Mesodermal cell (in vitro differentiated cells): ENCODE measurements at regions not wholly inside any gene's neighbourhood (a gene's known extent, or its start where the extent isn't known, plus 50 kb on each side); places are given as distances from the start of the nearest gene placed in this dataset.

Experiments
- H3K27ac ChIP-seq: 2 replicates; pipeline ENCODE4 v1.7.0; 2013; ENCODE audit warnings: mild to moderate bottlenecking, low read depth, low read length, moderate library complexity; ENCODE audit not compliant: severe bottlenecking
- H3K36me3 ChIP-seq: 2 replicates; pipeline ENCODE4 v1.7.1; 2013; ENCODE audit warnings: mild to moderate bottlenecking, low read length, moderate library complexity; ENCODE audit not compliant: control insufficient read depth, insufficient read depth
- H3K4me1 ChIP-seq: one replicate; pipeline ENCODE4 v1.7.1; 2013; ENCODE audit warnings: mild to moderate bottlenecking, low read length; ENCODE audit not compliant: insufficient read depth, control insufficient read depth, poor library complexity, severe bottlenecking
- H3K4me3 ChIP-seq: 2 replicates; pipeline ENCODE4 v1.7.0; 2013; ENCODE audit warnings: low read length, control low read depth, mild to moderate bottlenecking; ENCODE audit not compliant: insufficient read depth, poor library complexity, severe bottlenecking; ENCODE audit errors: extremely low read depth
- H3K9me3 ChIP-seq: 2 replicates; pipeline ENCODE4 v1.7.1; 2013; ENCODE audit warnings: mild to moderate bottlenecking, low read length, moderate library complexity; ENCODE audit not compliant: control insufficient read depth
- WGBS, 2 experiments: methylation state at CpG; one replicate each; pipeline ENCODE4 v1.1.5; 2013; ENCODE audit warnings: missing lambda C conversion rate in 2 of 2; ENCODE audit not compliant: insufficient coverage in 2 of 2; 5-methylcytosine and 5-hydroxymethylcytosine counted together

DNA sequence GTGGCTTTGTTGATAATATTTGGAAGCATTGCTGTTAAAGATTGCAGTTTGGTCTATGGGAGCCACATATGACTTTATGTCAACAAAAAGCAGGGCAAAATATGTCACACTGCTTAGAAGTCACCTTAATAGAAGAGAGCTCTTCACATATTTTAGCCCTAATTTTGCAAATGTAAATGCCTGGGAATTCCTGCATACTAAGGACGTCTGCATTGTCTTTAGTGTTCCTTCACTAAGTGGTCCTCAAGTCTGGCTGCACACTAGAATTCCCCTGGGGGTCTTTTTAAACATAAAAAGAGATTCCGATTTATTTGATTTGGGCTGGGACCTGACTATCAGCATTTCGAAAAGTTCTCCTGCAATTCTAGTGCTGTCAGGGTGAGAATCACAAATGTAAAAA, 495.1 kb upstream of the FAM241A start:
- Histone ChIP-seq H3K4me3 (no peak overlapping the region), H3K4me1 (peaks cover 4% of the 10 kb centered on the region), H3K36me3 (no peaks in the 10 kb centered on the region), H3K27ac (no peak overlapping the region), H3K9me3 (no peaks in the 10 kb centered on the region)
- WGBS, 2 experiments = 46 to 54% methylated on average over 2 to 3 of the region's 3 CpGs

DNA sequence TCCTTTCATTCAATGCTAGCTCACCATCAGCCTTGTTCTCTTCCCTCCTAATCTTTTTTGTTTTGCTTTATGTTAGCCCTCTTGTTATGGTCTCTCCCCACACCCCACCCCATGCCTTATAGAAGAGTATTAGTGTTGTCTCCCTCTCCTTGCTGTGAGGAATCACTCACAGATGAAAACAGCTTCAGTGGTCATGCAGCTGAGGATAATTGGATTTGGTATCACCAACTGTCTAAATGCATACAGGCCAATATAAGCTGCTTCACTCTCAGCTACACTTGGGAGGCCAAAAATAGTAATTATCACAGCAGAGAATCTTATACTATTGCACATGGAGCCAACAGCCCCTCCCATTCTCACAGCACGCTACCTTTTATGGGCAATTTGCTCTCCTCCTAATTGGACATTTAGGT, 494.6 kb upstream of the FAM241A start:
- no peaks in the 10 kb centered on the region for H3K36me3 ChIP-seq
- no peak overlapping the region for H3K4me3 ChIP-seq
- no peaks in the 10 kb centered on the region for H3K9me3 ChIP-seq
- H3K4me1 ChIP-seq = peaks cover 4% of the 10 kb centered on the region
- H3K27ac ChIP-seq = no peak overlapping the region
- 67 to 88% methylated on average over 1 of the region's 1 CpG for WGBS, 2 experiments

DNA sequence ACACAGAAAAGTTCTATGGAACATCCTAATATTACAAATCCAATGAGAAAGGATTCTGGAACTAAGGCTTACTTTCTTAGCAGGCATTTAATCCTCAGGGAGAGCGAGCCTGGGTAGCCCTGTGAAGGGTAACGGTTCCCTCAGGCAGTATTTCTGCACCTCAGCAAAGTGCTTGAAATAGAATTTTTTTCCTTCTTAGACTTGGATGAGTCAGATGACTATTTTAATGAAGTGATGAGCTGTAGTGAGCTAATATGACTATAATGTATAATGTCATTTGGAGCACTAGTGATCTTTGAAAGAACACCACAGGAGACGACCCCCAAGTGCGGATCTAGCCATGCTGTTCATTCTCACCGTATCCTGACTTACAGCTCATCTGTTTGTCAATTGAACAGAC, 493.0 kb upstream of the FAM241A start:
- Histone ChIP-seq H3K27ac (no peak overlapping the region), H3K9me3 (no peaks in the 10 kb centered on the region), H3K36me3 (no peaks in the 10 kb centered on the region), H3K4me3 (no peak overlapping the region), H3K4me1 (peaks cover 4% of the 10 kb centered on the region)
- 95 to 98% methylated on average over 3 to 5 of the region's 5 CpGs for WGBS, 2 experiments

DNA sequence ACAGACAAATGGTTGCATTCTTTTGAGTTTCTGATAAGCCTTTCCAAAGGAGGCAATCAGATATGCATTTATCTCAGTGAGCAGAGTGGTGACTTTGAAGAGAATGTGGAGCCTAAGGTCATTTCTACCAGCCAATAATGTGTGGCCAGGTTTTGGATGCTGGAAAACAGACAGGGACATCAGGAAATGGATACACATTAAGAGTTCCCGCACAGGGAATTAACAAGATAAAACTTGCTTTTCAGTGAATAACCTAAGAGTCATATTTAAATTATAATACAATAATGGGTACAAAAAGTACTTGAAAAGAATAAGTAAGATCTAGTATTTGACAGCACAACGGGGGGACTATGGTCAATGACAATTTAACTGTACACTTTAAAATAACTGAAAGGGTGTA, 492.3 kb upstream of the FAM241A start:
- no CpG with 5 or more reads among the region's 2 CpGs for WGBS, 2 experiments
- no peak overlapping the region for H3K27ac ChIP-seq
- H3K9me3 ChIP-seq = no peaks in the 10 kb centered on the region
- peaks cover 4% of the 10 kb centered on the region for H3K4me1 ChIP-seq
- no peaks in the 10 kb centered on the region for H3K36me3 ChIP-seq
- no peak overlapping the region for H3K4me3 ChIP-seq

DNA sequence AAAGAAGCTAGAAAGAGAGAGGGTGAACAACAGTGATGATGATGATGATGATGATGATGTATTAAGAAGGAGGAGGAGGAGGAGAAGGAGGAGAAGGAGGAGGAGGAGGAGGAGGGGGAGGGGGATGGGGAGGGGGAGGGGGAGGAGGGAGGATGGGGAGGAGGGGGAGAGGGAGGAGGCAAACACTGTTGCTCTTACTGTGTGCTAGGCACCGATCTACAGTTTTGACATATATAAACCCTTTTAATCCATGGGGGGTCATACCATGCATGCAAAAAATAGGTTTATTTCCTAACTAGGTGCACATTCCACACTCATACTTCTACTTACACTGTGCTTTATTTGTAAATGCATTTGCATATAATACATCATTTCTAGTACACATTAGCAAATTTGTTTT, 482.8 kb upstream of the FAM241A start:
- Histone ChIP-seq H3K36me3 (no peaks in the 10 kb centered on the region), H3K4me3 (no peak overlapping the region), H3K4me1 (no peaks in the 10 kb centered on the region), H3K9me3 (no peaks in the 10 kb centered on the region), H3K27ac (no peak overlapping the region)
- no CpG with 5 or more reads among the region's 1 CpG for WGBS, 2 experiments

DNA sequence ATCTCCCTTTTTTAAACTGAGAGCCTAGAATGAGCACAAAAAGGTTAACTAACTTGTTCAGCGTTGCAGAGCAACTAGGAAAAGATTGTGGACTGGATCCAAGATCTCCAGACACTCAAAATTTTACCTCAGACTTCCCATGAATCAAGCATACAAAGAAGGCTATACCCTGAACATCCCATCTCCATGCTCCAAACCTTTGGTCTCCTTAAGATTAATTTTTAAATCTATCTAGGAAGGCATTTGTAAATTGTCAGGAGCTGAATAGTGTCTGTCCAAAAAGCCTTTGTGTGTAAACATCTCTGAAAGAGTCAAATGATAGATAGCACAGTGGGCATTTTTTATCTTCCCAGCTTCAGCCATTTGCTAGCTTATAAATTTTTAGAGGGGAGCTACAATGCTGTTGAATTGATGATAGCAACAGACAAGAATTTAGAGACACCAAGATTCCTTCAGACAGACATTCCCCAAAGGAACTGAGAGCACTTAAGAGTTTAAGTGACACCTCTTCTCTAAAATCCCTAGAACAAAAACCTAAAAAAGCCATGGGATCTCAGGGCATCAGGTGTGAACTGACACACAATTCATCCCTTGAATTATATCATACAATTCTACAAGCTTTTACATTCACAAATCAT, 480.8 kb upstream of the FAM241A start:
- Histone ChIP-seq H3K9me3 (no peaks in the 10 kb centered on the region), H3K27ac (no peak overlapping the region), H3K4me3 (no peak overlapping the region), H3K4me1 (no peaks in the 10 kb centered on the region), H3K36me3 (no peaks in the 10 kb centered on the region)
- WGBS, 2 experiments = 63 to 100% methylated on average over 1 of the region's 1 CpG

DNA sequence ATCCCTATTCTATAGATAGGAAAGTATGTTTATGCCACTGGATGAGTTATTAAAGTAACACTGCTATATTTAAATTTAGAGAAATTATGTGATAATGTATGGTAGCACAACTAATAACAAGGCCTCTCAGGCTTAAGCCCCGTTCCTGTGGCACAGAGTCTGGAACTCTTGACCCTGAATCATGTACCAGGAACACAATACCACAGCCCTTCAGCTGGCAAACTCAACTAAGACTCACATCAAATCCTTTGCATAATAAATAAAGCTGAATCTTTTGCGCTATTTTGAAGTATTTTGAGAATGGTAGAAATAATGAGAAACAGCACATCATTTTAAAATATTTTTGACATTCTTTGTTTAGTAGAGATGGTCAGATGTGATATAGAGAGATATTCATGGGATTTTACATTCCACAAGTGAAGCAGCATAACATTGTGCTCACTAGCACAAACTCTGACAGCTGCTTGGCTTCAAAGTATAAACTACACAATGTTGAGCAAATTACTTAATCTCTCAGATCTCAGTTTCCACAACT, 478.4 kb upstream of the FAM241A start:
- Histone ChIP-seq H3K4me3 (no peak overlapping the region), H3K9me3 (no peaks in the 10 kb centered on the region), H3K27ac (no peak overlapping the region), H3K4me1 (no peaks in the 10 kb centered on the region), H3K36me3 (no peaks in the 10 kb centered on the region)
- no CpG with 5 or more reads among the region's 2 CpGs for WGBS, 2 experiments

DNA sequence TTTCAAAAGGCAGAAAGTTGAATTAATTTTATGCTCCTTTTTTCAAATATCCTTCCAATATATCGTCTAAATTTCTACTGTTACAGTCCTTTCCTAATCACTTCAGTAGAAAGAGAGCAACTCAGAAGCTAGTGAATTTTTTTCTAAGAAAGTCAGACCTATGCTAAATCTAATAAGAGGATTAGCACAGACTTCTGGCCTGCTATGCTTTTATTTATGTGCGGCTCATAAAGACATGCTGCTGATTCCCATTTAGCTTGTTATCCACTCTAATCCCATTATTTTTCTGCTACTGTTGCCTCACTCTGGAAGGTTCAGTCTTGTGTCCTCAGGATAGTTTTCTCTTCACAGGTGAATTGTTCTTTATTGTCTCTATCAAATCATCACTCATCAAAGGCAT, 473.5 kb upstream of the FAM241A start:
- H3K27ac ChIP-seq = no peak overlapping the region
- H3K36me3 ChIP-seq = no peaks in the 10 kb centered on the region
- H3K4me1 ChIP-seq = no peaks in the 10 kb centered on the region
- WGBS, 2 experiments = 38 to 67% methylated on average over 1 of the region's 2 CpGs
- no peak overlapping the region for H3K4me3 ChIP-seq
- no peaks in the 10 kb centered on the region for H3K9me3 ChIP-seq

DNA sequence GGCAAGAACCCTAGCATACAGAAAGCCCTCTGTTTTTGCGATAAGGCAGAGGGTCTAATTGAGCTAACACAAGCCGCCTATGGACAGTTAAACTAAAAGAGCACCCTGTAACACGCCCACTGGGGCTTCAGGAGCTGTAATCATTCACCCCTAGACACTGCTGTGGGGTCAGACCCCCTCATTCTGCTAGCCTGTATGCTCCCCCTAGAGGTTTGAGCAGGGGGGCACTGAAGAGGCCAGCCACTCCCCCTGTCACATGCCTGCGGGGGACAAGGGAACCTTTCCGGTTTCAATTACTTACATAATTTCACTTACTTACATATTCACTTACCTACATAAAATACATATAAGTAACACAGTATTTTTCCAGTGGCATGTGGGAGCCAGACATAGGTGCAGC, 469.5 kb upstream of the FAM241A start:
- WGBS, 2 experiments = 92 to 94% methylated on average over 2 to 5 of the region's 5 CpGs
- H3K4me1 ChIP-seq = no peaks in the 10 kb centered on the region
- no peak overlapping the region for H3K4me3 ChIP-seq
- H3K36me3 ChIP-seq = no peaks in the 10 kb centered on the region
- H3K27ac ChIP-seq = no peak overlapping the region
- no peaks in the 10 kb centered on the region for H3K9me3 ChIP-seq

DNA sequence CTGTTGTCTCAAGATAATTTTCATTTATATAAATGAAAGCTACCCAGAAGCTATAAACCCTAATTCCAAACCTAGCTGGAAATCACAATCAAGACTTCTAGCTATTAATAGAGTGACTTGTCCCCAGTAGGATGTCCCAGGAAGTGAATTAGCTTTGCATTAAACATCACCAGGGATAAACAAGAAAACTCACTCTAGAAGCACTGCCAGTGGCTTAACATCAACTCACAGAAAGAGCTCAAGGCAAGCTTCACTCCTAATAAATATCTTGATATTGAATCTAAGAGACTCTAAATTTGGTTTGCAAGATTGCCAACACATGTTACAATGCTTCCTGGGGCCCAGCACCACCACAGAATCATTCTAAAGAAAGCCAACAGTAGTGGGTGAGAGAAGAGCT, 468.7 kb upstream of the FAM241A start:
- Histone ChIP-seq H3K27ac (no peak overlapping the region), H3K4me1 (no peaks in the 10 kb centered on the region), H3K36me3 (no peaks in the 10 kb centered on the region), H3K4me3 (no peak overlapping the region), H3K9me3 (no peaks in the 10 kb centered on the region)

DNA sequence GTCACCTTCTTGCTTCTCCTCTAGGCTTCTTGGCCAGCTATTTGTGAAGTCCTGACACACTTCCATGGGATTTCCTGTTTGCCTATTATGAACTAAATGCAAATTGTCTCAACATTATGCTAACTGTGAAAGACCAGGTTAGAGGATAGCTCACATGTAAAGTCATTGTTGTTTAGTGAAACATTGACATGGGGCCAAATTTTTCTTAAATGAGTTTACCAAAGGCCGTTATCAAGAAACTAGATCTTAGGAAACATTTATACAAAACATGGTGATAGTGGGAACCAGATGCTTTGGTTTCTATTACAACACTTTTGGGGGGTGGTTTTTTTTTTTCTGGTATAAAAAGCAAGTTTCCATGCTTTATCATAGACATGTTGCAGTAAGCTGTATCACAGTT, 466.8 kb upstream of the FAM241A start:
- Histone ChIP-seq H3K27ac (no peak overlapping the region), H3K36me3 (no peaks in the 10 kb centered on the region), H3K4me1 (no peaks in the 10 kb centered on the region), H3K9me3 (no peaks in the 10 kb centered on the region), H3K4me3 (no peak overlapping the region)
- WGBS, 2 experiments = no CpG with 5 or more reads among the region's 1 CpG
